ENCODE measurements at regions not wholly inside any gene's neighbourhood (a gene's known extent, or its start where the extent isn't known, plus 50 kb on each side); places are given as distances from the start of the nearest gene placed in this dataset.
"Not testable (repeated sequence)": the region's sequence is repeated elsewhere in the genome, so short reads cannot be mapped to it uniquely, and the experiment has no call there.

DNA sequence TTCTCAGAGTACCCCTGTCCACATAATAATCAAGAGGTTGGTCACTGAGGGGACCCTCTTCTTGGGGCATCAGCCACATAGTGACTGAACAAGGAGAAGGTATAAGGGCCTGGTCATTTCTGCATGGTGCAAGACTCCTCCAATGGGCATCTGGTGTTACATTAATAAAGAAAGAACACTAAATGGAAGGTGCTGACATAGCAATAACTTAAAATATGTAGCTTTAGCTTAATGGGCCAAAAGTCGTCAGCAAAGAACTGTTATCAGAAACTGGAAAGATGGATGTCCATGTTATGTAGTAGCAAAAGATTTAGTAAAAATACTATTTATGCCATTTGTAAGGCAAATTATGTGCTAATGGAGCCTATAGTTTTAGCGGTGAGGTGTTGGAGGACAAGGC, 916.5 kb upstream of the SOX11 start:
- TF ChIP-seq, protein P1, sequence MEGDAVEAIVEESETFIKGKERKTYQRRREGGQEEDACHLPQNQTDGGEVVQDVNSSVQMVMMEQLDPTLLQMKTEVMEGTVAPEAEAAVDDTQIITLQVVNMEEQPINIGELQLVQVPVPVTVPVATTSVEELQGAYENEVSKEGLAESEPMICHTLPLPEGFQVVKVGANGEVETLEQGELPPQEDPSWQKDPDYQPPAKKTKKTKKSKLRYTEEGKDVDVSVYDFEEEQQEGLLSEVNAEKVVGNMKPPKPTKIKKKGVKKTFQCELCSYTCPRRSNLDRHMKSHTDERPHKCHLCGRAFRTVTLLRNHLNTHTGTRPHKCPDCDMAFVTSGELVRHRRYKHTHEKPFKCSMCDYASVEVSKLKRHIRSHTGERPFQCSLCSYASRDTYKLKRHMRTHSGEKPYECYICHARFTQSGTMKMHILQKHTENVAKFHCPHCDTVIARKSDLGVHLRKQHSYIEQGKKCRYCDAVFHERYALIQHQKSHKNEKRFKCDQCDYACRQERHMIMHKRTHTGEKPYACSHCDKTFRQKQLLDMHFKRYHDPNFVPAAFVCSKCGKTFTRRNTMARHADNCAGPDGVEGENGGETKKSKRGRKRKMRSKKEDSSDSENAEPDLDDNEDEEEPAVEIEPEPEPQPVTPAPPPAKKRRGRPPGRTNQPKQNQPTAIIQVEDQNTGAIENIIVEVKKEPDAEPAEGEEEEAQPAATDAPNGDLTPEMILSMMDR (IDR thresholded peaks at IDR 0.05; ENCODE audit: low read depth, low read length, missing control alignments) = no peak
- Histone ChIP-seq H3K4me3 (ENCODE audit: low read depth, low read length) (no peak overlapping the region), H3K27me3 (replicated peaks) (no peaks in the 10 kb centered on the region), H3K27ac (no peak overlapping the region), H3K36me3 (replicated peaks) (no peaks in the 10 kb centered on the region)
- no peak for DNase-seq
- in situ Hi-C loops (cut with HindIII; ENCODE audit: low pct_ligation_motif_present, low sequenced_read_pairs) = no loop called here

DNA sequence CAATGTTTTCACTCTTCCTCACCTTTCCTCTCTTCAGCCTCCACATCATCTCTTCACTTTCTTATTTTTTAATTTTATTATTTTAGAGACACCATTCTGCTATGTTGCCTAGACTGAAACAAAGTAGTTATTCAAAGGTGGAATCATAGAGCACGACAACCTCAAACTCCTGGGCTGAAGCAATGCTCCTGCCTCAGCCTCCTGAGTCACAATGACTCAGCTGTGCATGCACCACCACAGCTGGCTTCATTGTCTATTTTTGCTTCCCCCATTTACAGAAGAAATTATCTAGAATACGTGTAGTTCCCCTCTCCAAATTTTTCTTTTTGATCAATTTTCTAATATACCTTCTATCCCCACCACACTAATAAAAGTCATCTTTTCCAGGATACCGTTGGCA, 911.5 kb upstream of the SOX11 start:
- no peaks in the 10 kb centered on the region for H3K27me3 ChIP-seq (replicated peaks)
- TF ChIP-seq, protein P1 (IDR thresholded peaks at IDR 0.05; ENCODE audit: low read depth, low read length, missing control alignments) = no peak
- H3K36me3 ChIP-seq (replicated peaks) = no peaks in the 10 kb centered on the region
- H3K4me3 ChIP-seq (ENCODE audit: low read depth, low read length) = no peak overlapping the region
- no peak overlapping the region for H3K27ac ChIP-seq
- in situ Hi-C loops (cut with HindIII; ENCODE audit: low pct_ligation_motif_present, low sequenced_read_pairs) = no loop called here
- DNase-seq = peak; percentile 12

DNA sequence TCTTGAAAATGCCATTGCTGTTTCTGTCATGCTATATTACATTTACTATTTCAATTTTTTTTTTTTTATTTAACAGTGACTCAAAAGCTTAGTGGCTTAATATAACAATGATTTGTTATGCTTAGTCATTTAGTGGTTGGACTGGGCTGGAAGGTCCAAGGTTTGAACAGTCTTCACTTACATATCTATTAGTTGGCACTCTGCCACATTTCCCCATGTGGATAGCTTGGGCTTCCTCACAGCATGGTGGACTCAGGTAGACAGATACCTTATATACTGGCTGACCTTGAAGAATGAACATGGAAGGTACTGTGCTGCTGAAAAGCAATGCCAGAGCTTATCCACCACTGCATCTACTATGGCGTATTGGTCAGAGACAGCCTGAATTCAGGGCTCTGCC, 909.5 kb upstream of the SOX11 start:
- Histone ChIP-seq H3K27me3 (replicated peaks) (no peaks in the 10 kb centered on the region), H3K27ac (no peak overlapping the region), H3K36me3 (replicated peaks) (no peaks in the 10 kb centered on the region), H3K4me3 (ENCODE audit: low read depth, low read length) (no peak overlapping the region)
- TF ChIP-seq, protein P1 (IDR thresholded peaks at IDR 0.05; ENCODE audit: low read depth, low read length, missing control alignments) = no peak
- no peak for DNase-seq
- in situ Hi-C loops (cut with HindIII; ENCODE audit: low pct_ligation_motif_present, low sequenced_read_pairs) = no loop called here

DNA sequence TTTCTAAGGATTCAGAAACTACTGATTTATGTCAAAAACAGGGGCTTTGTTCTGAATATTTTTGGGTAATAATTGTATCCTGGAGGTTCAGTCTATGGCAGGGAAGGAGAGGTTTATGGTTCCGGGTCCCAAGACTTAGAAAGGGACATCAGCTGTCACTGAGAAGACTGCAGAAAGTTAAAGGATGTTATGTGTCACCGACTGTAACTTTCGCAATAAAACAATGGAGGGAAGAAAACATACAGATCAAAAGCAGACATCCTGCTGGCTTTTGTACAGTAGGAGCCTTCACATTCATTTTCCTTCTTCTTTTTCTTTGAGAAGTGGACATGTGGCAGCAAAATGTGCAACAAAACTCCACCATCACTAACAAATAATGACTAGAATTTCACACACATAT, 900.7 kb upstream of the SOX11 start:
- H3K27ac ChIP-seq = no peak overlapping the region
- TF ChIP-seq, protein P1 (IDR thresholded peaks at IDR 0.05; ENCODE audit: low read depth, low read length, missing control alignments) = no peak
- no peak overlapping the region for H3K4me3 ChIP-seq (ENCODE audit: low read depth, low read length)
- in situ Hi-C loops (cut with HindIII; ENCODE audit: low pct_ligation_motif_present, low sequenced_read_pairs) = no loop called here
- H3K36me3 ChIP-seq (replicated peaks) = no peaks in the 10 kb centered on the region
- no peak for DNase-seq
- H3K27me3 ChIP-seq (replicated peaks) = no peaks in the 10 kb centered on the region

DNA sequence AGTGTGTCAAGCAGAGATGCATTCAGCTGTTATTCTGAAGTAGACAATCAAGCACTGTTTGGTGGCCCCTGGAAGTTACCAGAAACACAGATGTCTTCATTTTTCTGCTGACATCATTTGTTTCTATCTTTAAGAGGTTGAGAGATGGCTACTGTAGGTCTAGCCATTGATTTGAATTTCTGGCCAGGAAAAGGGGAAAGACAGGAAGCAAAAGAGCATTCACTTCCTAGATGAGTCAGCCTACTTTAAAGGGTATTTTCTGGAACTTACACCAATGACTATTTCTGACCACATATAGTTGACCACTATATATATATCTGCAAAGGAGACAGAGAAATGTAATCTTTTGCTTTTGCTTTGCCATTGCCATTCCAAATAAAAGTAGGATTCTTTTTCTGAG, 900.1 kb upstream of the SOX11 start:
- no peak for DNase-seq
- in situ Hi-C loops (cut with HindIII; ENCODE audit: low pct_ligation_motif_present, low sequenced_read_pairs) = no loop called here
- no peak overlapping the region for H3K27ac ChIP-seq
- H3K36me3 ChIP-seq (replicated peaks) = no peaks in the 10 kb centered on the region
- TF ChIP-seq, protein P1 (IDR thresholded peaks at IDR 0.05; ENCODE audit: low read depth, low read length, missing control alignments) = no peak
- no peaks in the 10 kb centered on the region for H3K27me3 ChIP-seq (replicated peaks)
- no peak overlapping the region for H3K4me3 ChIP-seq (ENCODE audit: low read depth, low read length)

DNA sequence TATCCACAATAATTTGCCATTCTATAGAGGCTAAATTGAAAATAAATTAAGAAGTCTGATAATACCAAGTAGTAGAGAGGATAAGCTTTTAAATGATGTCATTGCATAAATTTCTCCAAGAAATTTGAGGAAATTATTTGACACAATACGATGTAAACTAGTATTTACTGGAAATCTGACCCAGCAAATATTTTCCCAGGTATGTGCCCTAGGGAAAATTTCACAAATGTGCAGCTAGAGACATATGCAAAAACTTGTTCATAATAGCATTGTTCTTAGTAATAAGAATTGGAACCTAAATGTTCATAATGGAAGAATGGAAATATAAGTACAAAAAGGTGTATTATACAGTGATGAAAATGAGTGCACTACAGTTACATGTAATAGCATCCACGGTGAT, 888.8 kb upstream of the SOX11 start:
- in situ Hi-C loops (cut with HindIII; ENCODE audit: low pct_ligation_motif_present, low sequenced_read_pairs) = no loop called here
- Histone ChIP-seq H3K4me3 (ENCODE audit: low read depth, low read length) (no peak overlapping the region), H3K27ac (no peak overlapping the region), H3K27me3 (replicated peaks) (no peaks in the 10 kb centered on the region), H3K36me3 (replicated peaks) (no peaks in the 10 kb centered on the region)
- TF ChIP-seq, protein P1 (IDR thresholded peaks at IDR 0.05; ENCODE audit: low read depth, low read length, missing control alignments) = no peak
- no peak for DNase-seq

DNA sequence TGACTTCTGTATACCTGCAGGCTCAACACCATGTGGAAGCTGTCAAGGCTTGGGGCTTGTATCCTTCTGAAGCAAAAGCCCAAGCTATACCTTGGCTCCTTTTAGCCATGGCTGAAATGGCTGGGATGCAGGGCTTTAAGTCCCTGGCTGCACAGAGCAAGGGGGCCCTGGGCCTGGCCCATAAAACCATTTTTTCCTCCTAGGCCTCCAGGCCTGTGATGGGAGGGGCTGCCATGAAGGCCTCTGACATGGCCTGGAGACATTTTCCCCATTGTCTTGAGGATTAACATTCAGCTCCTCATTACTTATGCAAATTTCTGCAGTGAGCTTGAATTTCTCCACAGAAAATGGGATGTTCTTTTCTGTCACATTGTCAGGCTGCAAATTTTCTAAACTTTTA, 878.0 kb upstream of the SOX11 start:
- DNase-seq; H3K4me3 ChIP-seq (ENCODE audit: low read depth, low read length); H3K27ac ChIP-seq; H3K36me3 ChIP-seq (replicated peaks); H3K27me3 ChIP-seq (replicated peaks); in situ Hi-C loops (cut with HindIII; ENCODE audit: low pct_ligation_motif_present, low sequenced_read_pairs): not testable (repeated sequence)
